Uterus (tissue), 3 donors: ENCODE measurements at regions not wholly inside any gene's neighbourhood (a gene's known extent, or its start where the extent isn't known, plus 50 kb on each side); places are given as distances from the start of the nearest gene placed in this dataset.

ENCODE experiments used
- DNase-seq, 2 donors: peaks; one replicate each; pipeline ENCODE4 v3.0.0-alpha.2; 2019 to 2020
- H3K27ac ChIP-seq, 2 donors: fragments of 200-600 bp; sonication (generic); 1 replicate in 1 of 2; 2 replicates in 1 of 2; pipeline ENCODE4 v1.5.1; 2016 to 2018
- H3K27me3 ChIP-seq, 2 donors: fragments of 200-600 bp; sonication (generic); one replicate each; pipeline ENCODE4 v1.5.1; 2018 to 2019; ENCODE audit warnings: control low read depth in 1 of 2
- H3K36me3 ChIP-seq, 2 donors: fragments of 200-600 bp; sonication (generic); one replicate each; pipeline ENCODE4 v1.5.1; 2019; ENCODE audit warnings: control low read depth in 1 of 2
- H3K4me1 ChIP-seq, 2 donors: fragments of 200-600 bp; sonication (generic); one replicate each; pipeline ENCODE4 v1.5.1; 2018 to 2019; ENCODE audit warnings: control low read depth in 1 of 2
- H3K4me3 ChIP-seq, 2 donors: fragments of 200-600 bp; sonication (generic); 1 replicate in 1 of 2; 2 replicates in 1 of 2; pipeline ENCODE4 v1.5.1; 2018 to 2019; ENCODE audit warnings: mild to moderate bottlenecking in 1 of 2
- H3K9me3 ChIP-seq, 2 donors: fragments of 200-600 bp; sonication (generic); one replicate each; pipeline ENCODE4 v1.5.1; 2019; ENCODE audit warnings: control low read depth in 1 of 2
- POLR2A ChIP-seq, 2 donors: fragments of 450-650 bp; IDR thresholded peaks; one replicate each; pipeline ENCODE4 v1.6.1; 2016; ENCODE audit warnings: antibody characterized with exemption in 2 of 2, mild to moderate bottlenecking in 1 of 2, moderate library complexity in 1 of 2
- intact Hi-C: fragments of 100-400 bp; cut with DNase I; formaldehyde crosslinking; loops from one replicate; pipeline ENCODE4 v1.15.1; 2023; ENCODE audit warnings: low total_unique reads
- TF ChIP-seq, protein P1 (sequence below), 4 experiments: fragments of 200-600 bp in 2 of 4; fragments of 450-650 bp in 2 of 4; sonication (generic) in 2 of 4; IDR thresholded peaks; one replicate each; pipeline ENCODE4 v1.5.1; 2016 to 2019; ENCODE audit warnings: antibody characterized with exemption in 4 of 4, mild to moderate bottlenecking in 2 of 4, moderate library complexity in 1 of 4
- donor health status: DM: yes; HTN: yes; CAD: no.

- Histone ChIP-seq H3K4me1 (no peaks in the 10 kb centered on the region), H3K27ac (no peak overlapping the region), H3K9me3 (no peaks in the 10 kb centered on the region), H3K27me3 (no peaks in the 10 kb centered on the region), H3K4me3 (no peak overlapping the region), H3K36me3 (no peaks in the 10 kb centered on the region)
- TF ChIP-seq, protein P1, sequence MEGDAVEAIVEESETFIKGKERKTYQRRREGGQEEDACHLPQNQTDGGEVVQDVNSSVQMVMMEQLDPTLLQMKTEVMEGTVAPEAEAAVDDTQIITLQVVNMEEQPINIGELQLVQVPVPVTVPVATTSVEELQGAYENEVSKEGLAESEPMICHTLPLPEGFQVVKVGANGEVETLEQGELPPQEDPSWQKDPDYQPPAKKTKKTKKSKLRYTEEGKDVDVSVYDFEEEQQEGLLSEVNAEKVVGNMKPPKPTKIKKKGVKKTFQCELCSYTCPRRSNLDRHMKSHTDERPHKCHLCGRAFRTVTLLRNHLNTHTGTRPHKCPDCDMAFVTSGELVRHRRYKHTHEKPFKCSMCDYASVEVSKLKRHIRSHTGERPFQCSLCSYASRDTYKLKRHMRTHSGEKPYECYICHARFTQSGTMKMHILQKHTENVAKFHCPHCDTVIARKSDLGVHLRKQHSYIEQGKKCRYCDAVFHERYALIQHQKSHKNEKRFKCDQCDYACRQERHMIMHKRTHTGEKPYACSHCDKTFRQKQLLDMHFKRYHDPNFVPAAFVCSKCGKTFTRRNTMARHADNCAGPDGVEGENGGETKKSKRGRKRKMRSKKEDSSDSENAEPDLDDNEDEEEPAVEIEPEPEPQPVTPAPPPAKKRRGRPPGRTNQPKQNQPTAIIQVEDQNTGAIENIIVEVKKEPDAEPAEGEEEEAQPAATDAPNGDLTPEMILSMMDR (IDR thresholded peaks at IDR 0.05), result no peak
- TF ChIP-seq POLR2A (IDR thresholded peaks at IDR 0.05), result no peak
- intact Hi-C loops, result no loop called here
- DNase-seq, result no peak
Measured at GRCh38 chr12:98144953-98145352, 370.4 kb upstream of the TMPO start.

DNA sequence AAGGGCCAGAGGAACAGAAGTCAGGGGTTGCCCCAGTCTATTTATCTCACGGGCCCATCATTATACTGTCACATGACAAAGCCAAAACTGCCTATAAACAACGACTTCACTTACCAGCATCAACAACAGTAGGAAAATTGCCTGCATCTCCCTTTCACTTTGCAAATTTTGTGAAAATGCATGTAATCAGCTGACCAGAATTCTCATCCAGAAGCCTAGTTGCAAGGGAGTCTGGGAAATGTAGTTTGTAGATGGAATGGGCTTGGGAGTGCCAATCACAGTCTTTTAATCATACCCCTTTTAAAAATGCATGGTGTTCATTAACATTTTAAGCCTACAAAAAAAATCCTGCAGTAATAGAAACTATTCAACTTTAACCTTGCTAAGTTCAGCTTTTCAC lies 369.3 kb upstream of the TMPO start:
- intact Hi-C loops, result no loop called here
- no peak for DNase-seq
- no peak for TF ChIP-seq POLR2A (IDR thresholded peaks at IDR 0.05)
- TF ChIP-seq, protein P1 (IDR thresholded peaks at IDR 0.05), result no peak
- Histone ChIP-seq H3K4me3 (no peak overlapping the region), H3K36me3 (no peaks in the 10 kb centered on the region), H3K9me3 (no peaks in the 10 kb centered on the region), H3K27me3 (no peaks in the 10 kb centered on the region), H3K27ac (no peak overlapping the region), H3K4me1 (no peaks in the 10 kb centered on the region)

GRCh38 chr12:98146487-98146886 lies 368.9 kb upstream of the TMPO start:
- intact Hi-C loops, result no loop called here
- no peaks in the 10 kb centered on the region for H3K27me3 ChIP-seq
- no peak for DNase-seq
- H3K27ac ChIP-seq, result no peak overlapping the region
- TF ChIP-seq POLR2A (IDR thresholded peaks at IDR 0.05), result no peak
- TF ChIP-seq, protein P1 (IDR thresholded peaks at IDR 0.05), result no peak
- no peaks in the 10 kb centered on the region for H3K4me1 ChIP-seq
- no peak overlapping the region for H3K4me3 ChIP-seq
- H3K36me3 ChIP-seq, result no peaks in the 10 kb centered on the region
- H3K9me3 ChIP-seq, result no peaks in the 10 kb centered on the region

DNA sequence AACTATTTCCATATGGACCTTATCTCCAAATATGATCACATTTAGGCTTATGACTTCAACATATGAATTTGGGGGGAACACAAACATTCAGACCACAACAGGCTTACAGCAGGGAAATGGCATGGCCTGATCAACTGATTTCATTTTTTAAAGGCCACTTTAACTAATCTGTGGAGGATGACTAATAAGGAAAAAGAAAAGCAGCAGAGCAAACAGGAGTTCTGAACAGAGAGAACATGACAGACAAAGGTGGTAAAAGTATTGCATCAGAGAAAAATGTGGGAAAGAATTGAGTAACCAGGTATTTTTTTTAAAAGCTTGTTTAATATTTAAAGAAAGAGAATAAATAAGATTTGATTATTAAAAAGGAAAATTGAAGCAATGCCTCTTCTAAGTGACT lies 366.1 kb upstream of the TMPO start:
- no peak overlapping the region for H3K27ac ChIP-seq
- DNase-seq, result no peak
- H3K9me3 ChIP-seq, result no peaks in the 10 kb centered on the region

GRCh38 chr12:98149691-98150210 lies 365.6 kb upstream of the TMPO start:
- no peak for TF ChIP-seq POLR2A (IDR thresholded peaks at IDR 0.05)
- TF ChIP-seq, protein P1 (IDR thresholded peaks at IDR 0.05), result no peak
- H3K36me3 ChIP-seq, result no peaks in the 10 kb centered on the region
- H3K27me3 ChIP-seq, result no peaks in the 10 kb centered on the region
- H3K9me3 ChIP-seq, result no peaks in the 10 kb centered on the region
- no peak overlapping the region for H3K27ac ChIP-seq
- H3K4me3 ChIP-seq, result no peak overlapping the region
- H3K4me1 ChIP-seq, result no peaks in the 10 kb centered on the region
- no peak for DNase-seq
- intact Hi-C loops, result no loop called here

More for the DNA sequence above, 366.1 kb upstream of the TMPO start:
- H3K27me3 ChIP-seq, result no peaks in the 10 kb centered on the region
- intact Hi-C loops, result no loop called here
- H3K4me3 ChIP-seq, result no peak overlapping the region
- H3K4me1 ChIP-seq, result no peaks in the 10 kb centered on the region
- H3K36me3 ChIP-seq, result no peaks in the 10 kb centered on the region
- TF ChIP-seq, protein P1 (IDR thresholded peaks at IDR 0.05), result no peak
- no peak for TF ChIP-seq POLR2A (IDR thresholded peaks at IDR 0.05)
